Tibial nerve (tissue), 4 donors: ENCODE measurements at regions not wholly inside any gene's neighbourhood (a gene's known extent, or its start where the extent isn't known, plus 50 kb on each side); places are given as distances from the start of the nearest gene placed in this dataset.
"Not testable (repeated sequence)": the region's sequence is repeated elsewhere in the genome, so short reads cannot be mapped to it uniquely, and the experiment has no call there.

Experiments
- CTCF ChIP-seq, 5 experiments: fragments of 200-600 bp in 3 of 5; fragments of 450-650 bp in 2 of 5; sonication (generic) in 3 of 5; IDR thresholded peaks; one replicate each; pipeline ENCODE4 v1.5.1; 2016 to 2019; ENCODE audit warnings: antibody characterized with exemption in 5 of 5, mild to moderate bottlenecking in 3 of 5, moderate library complexity in 2 of 5
- EP300 ChIP-seq, 2 donors: sonication (generic); formaldehyde crosslinking; IDR thresholded peaks; one replicate each; pipeline ENCODE4 v1.6.1; 2017; ENCODE audit warnings: antibody characterized with exemption in 2 of 2, mild to moderate bottlenecking in 1 of 2
- POLR2A ChIP-seq, 2 donors: fragments of 450-650 bp; IDR thresholded peaks; one replicate each; pipeline ENCODE4 v1.6.1; 2017; ENCODE audit warnings: antibody characterized with exemption in 2 of 2, mild to moderate bottlenecking in 2 of 2, moderate library complexity in 2 of 2

GRCh38 chr9:27839767-27840166, 266.5 kb upstream of the C9orf72 start:
- not testable (repeated sequence) for TF ChIP-seq EP300, CTCF, POLR2A (IDR thresholded peaks at IDR 0.05)
